ENCODE measurements at regions not wholly inside any gene's neighbourhood (a gene's known extent, or its start where the extent isn't known, plus 50 kb on each side); places are given as distances from the start of the nearest gene placed in this dataset.

DNA sequence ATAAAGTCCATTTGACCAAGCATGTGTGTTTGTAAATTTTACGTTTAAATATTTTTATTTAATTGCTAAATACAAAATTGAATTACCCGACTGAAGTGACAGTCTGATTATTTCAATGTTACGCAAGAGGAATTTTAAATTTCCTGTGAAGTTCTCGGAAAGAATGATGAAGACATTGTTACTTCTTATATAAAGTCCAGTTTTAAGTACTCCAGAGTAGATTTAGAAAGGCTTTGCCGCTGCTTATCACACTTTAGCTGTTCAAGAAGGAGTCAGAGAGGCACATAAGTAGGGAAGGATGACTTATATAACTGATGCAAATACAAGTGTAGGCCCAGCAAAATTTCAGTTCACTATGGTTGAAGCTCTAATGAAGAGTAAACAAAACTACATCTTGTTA lies 265.1 kb upstream of the CITED2 start:
- DNase-seq (ENCODE audit: insufficient read length, low spot score) = no peak
- FAIRE-seq = no peak

DNA sequence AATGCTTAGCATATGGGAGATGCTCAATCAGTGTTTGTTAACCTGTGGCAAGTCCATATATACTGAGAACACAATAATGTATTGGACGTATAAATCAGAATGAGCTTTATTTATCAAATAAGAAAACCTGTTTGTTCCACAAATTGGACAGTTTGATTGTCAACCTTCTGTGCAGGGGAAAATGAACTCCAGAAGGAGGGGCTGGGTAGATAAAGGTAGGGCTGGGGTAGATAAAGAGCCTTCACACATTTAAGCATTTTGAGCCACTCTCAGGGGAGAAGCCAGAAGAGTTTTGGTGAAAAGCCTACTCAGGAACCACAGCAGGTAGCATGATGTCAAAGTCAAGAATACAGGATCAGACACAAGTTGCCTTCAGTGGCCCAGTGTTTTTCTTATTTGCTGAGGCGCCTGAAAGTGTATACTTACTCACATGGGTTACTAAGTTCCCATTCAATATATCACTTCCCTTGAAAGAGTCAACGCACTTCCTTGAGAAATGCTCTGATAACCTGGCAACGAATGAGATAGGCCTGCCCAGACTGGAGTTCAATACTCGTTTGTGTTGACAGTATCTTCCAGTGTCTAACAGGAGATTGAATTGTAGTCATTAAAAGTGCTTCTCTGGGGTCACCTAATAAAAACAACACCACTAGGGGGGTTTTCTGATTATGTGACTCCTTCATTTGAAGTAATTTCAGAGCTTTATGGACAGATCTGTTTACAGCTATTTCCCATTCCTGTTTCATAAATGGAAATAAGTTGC lies 263.9 kb upstream of the CITED2 start:
- peak; percentile 8 for FAIRE-seq
- DNase-seq (ENCODE audit: insufficient read length, low spot score) = no peak

DNA sequence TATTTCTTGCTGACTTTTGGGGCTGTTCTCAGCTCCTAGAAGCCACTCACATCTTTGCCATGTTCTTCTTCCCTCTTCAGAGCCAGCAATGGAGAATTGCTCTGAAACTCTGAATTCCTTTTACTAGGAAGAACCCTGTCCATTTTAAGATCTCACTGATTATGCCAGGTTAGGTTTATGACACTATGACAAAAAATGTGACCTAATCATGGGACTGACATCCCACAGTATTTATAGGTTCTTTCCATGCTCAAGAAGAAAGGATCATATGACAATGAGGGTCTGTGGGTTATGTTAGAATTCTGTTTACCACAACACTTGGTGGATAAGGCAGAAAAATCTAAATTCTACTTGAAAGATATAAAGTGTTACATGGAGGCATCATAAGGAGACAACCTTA lies 263.3 kb upstream of the CITED2 start:
- FAIRE-seq (no peak), DNase-seq (ENCODE audit: insufficient read length, low spot score) (no peak)

DNA sequence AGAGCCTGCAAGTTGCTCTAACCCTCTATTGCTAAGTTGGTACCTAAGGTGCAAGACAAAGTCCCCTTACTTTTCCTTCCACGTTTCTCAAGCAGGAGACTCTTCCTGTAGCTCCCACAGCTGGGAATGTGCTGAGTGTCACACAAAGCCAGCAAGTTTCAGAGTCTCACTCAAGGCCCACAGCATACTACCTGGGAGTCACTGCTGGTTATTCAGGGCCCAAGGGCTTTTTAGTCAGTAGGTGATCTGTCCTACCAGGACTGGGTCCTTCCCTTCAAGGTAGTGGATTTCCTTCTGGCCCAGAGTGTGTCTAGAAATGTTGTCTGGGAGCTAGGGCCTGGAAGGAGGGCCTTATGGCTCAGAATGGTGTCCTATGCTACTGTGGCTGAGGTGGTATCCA lies 261.9 kb upstream of the CITED2 start:
- FAIRE-seq (no peak), DNase-seq (ENCODE audit: insufficient read length, low spot score) (no peak)

DNA sequence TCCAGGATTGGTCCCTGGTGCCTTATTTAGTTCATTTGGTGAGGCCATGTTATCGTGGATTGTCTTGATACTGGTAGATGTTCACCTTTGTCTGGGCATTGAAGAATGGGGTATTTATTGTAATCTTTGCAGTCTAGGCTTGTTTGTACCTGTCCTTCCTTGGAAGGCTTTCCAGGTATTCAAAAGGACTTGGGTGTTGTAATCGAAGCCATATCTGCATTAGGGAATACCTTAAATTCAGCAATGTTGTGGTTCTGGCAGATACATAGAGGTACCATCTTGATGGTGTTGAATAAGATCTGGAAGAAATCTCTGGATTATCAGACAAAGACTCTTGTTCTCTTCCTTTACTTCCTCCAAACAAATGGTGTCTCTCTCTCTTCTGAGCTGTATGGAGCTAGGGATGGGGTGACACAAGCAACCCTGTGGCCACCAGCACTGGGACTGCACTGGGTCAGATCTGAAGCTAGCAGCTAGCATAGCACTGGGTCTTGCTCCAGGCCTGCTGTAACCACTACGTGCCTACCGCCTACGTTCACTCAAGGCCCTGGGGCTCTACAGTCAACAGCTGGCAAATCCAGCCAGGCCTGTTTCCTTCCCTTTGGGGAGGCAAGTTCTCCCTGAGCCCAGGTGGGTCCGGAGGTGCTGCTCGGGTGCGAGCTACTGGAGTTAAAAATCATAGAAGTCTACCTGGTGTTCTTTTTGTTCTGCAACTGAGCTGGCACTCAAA lies 261.1 kb upstream of the CITED2 start:
- FAIRE-seq (no peak), DNase-seq (ENCODE audit: insufficient read length, low spot score) (no peak)

DNA sequence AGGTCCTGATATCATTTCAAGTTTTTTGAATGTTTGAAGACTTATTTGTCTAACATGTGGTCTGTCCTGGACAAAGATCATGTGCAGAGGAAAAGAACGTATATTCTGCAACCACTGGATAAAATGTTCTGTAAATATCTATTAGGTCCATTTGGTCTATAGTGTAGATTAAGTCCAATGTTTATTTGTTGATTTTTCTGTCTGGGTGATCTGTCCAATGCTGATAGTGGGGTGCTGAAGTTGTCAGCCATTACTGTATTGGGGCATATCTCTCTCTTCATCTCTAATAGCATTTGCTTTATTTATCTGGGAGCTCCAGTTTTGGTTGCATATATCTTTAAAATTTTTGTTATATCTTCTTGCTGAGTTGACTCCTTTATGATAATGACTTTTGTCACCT lies 258.4 kb upstream of the CITED2 start:
- no peak for FAIRE-seq
- DNase-seq (ENCODE audit: insufficient read length, low spot score) = no peak

DNA sequence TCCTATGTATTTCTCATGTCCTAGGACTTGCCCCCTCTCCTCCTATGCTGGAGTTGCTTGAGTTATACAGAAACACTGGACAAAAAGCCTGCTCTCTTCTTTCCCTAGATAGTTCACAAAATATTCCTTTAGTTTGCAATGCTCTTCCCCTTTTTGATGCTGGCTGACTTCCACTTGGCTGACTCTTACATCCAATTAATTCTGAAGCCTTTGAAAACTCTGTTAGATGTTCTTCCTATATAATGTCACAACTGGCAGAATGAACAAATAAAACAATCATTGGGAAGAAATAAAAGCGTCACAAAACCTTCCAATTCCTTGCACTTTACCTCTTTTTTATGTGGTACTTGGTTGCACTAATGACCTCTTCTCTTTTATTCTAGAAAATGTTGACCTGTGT lies 253.8 kb upstream of the CITED2 start:
- FAIRE-seq (no peak), DNase-seq (ENCODE audit: insufficient read length, low spot score) (no peak)

DNA sequence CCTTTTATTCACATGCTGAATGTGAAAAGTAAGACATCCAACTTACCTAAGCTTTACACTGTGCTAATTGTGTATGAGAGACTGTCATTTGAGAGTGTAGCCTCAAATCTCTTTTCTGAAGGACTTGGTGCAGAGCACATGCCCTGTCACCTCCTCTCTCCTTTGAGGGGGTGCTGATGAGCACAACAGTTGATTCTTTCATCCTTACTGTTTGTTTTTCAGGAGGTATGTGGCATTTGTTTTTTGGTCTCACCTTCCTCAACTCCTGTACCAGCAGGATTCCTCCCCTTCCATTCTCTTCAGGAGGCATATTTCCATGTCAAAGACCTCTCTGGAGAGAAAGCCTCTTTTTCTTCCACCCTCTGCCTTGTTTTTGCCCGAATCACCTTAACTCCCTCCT lies 252.6 kb upstream of the CITED2 start:
- DNase-seq (ENCODE audit: insufficient read length, low spot score) (no peak), FAIRE-seq (no peak)

DNA sequence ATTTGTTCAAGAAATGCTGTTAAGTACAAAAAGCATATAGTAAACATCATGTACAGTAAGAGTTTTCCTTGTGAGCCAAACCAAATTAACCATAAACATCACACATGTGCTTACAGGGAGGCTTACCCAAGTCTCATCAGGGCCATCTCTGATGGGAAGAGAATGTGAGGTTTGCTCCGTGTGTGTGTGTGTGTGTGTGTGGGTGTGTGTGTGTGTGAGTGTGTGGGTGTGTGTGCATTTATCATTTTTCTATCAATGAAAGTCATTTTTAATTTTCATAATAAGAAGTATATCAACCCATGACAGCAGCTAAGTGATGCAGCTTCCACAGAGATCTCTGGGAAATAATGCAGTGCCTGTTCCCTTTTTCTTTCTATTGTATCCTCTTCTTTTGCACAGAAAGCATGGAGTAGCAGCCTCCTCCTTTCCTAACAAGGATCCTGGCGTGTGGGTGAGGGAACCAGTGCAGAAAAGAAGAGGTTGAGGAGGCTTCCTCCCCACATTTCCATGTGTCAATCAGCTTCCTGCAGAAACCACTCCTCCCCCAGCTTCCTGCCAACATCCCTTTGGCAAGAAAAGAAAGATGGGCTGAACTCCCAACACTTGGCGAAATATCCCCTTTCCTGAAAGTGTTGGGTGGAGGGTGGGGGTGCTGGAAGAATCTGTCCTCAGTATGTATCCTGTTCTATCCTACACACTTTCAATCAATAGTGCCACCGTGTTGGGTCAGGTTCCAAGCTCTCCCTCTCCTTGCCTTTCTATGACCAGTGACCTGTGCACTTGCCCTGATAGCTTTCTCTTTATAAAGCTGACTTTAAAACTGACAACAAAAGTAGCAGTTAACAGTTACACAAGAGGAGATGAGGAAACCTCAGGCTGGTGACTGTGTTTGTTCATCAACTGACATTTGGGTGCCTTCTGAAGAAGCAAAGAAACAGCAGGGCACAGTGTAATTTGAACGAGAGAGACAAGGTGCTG lies 251.8 kb upstream of the CITED2 start:
- no peak for DNase-seq (ENCODE audit: insufficient read length, low spot score)
- FAIRE-seq = no peak

DNA sequence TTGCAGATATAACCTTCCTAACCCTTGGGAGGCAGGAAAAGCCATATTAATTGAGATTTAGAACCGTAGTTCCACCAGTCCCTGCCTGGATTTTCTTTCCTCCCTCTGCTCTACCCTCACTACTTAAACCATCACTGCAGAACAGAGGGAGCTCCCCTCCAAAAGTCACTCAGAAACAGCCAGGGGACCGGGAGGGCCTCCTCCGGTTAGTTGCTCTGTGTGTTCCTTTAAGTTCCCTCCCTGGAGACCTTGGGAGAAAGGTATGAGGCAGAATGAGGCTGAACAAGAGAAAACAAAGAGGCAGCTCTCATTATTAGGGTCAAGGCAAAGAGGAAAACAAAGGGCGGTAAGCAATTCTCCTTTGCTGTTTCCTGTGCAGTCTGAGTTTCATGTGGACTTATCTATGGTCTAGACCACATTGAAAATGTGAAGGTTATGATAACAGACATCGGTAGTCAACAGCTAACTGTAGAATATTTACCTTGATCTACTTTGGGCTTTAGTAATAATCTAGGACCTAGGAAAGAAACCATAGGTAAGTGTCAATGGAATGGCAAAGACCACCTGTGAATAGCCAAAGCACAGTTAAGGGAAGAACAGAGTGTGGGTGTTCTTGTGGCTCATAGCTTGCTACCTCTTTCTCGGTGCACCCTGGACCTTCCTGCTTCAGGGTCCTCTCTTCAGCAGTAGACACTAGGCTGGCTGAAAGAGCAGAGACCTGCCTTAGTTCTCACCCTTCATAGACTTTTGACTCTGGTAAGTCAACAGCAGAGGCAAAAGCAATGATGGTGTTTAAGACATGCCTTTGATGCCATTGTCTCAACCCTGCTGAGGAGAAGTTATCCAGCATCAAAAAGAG lies 250.9 kb upstream of the CITED2 start:
- FAIRE-seq (no peak), DNase-seq (ENCODE audit: insufficient read length, low spot score) (no peak)

DNA sequence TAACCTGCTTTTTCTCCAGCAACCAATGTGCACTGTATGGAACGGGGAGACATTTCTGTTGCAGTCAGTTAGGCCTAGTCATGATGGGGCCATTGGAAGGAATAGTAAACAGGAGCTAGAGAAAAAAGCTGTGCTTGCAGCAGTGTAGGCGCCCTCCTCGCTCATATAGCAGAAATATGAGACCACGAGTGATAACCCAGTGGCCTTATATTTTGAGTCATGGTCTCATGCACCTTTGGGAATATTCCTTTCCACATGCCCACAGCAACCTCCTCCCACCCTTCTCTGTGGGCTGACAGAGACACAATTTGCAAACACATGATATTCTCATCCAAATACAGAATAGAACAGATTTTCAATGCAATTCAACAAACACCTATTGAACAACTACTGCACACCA lies 248.9 kb upstream of the CITED2 start:
- FAIRE-seq (no peak), DNase-seq (ENCODE audit: insufficient read length, low spot score) (no peak)

DNA sequence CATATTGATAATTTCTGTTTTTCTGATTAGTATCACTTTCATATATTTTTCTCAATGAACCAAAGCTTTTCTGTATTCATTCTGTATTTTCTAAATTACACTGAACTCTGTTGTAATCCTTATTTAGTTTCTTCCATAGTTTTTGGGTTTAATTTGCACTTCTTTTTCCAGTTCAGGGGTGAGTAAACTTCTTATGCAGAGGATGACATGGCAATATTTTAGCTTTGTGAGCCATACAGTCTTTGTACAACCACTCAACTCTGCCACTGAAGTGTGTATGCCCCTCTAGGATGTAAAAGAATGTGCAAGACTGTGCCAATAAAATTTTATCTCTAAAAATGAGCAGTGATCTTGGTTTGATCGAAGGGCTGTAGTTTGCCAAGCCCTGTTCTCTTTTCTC lies 239.0 kb upstream of the CITED2 start:
- DNase-seq (ENCODE audit: insufficient read length, low spot score) (no peak), FAIRE-seq (no peak)

DNA sequence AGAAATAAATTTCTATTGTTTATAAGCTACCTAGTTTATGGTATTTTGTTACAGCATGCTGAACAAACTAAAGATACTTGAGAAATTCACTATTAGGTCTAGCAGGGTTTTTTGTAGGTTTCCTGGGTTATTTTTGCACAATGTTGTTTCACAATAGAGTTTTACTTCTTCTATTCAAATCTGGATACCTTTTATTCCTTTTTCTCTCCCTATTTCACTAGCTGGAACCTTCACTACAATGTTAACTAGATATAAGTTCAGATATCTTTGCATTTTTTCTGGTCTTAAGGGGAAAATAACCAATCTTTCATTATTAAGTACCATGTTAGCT lies 237.7 kb upstream of the CITED2 start:
- DNase-seq (ENCODE audit: insufficient read length, low spot score) = no peak
- FAIRE-seq = no peak

DNA sequence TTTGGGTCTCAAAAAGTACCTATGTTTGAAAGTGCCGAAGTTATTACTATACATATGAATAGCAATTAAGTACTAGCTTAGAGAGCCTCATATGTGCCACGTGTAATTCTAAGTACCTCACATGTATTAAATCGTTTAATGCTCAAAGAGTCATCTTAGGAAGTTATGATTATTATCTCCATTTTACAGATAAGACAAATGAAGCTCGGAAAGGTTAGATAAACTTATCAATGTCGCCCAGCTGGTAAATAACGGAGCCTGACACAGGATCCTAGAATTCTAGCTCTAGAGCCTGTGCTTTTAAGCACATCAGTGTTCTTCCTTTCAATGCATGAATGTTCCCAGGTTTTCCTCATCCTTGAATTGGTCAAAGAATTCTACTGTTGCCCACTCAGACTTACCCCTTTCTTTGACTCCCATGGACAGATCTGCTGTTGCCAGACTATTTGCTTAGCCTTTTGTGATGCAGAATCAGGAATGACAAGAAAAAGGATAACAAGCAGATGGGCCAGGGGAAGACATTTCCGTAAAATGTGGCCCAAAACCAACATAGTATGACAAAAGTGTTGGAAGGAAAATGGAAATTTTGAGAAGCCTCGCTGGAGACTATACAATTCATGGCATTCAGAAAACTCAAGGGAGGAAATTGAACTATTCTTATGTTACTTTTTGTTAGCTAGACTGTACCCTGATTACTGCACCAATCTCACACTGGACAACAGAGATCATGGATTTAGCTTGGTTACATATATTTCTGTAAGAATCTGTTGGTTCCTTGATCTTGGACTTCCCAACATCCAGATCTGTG lies 237.1 kb upstream of the CITED2 start:
- FAIRE-seq = no peak
- no peak for DNase-seq (ENCODE audit: insufficient read length, low spot score)

DNA sequence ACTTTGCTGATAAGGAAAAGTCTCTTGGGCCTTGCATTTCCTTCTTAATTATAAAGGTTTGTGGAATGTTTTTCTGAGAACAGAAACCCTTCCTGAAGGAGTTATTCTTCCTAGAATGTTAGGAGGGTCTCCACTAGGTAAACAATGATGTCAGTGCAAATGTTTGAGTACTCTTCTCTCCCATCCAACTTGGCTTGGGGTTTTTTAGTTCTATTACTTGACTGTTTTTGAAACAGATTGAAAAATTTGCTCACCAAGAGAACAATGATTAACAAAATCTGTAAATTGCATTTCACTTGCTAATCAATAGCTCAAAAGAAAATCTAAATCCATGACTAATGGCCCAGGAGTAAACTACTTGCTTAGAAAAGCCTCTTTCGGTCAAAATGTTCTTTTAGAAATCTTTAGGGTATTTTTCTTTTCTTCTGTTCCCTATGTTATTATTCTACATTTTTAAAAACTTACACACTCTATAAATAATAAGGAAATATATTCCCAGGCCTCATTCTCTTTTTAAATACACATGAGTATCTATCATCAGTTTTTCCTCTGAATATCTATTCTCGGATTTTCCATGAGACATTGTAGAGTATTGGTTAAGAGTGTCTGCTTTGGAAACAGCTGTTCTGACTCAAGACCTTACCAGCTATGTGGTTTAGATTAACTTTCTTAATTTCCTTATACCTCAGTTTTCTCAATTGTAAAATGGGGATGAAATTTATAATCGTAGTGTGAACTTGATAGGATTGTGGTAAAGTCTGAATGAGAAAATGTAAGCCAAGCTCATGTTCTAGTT lies 234.2 kb upstream of the CITED2 start:
- FAIRE-seq = no peak
- DNase-seq (ENCODE audit: insufficient read length, low spot score) = no peak

DNA sequence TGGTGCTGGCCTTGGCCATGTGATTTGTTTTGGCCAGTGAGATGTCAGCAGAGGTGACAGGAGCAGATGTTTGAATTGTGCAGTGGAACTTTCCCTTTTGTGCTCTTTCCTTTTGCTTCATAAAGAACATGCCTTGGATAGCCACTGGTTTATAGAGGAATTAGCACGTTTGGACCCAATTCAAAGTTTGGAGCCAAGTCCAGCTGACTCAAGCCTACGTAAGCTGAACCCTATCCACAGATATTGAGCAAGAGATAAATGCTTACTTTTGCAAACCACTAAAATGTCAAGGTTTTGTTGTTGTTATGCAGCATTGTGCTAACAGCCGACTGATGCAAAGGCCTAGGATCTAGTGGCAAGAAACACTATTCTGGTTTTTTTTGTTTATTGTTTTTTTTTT lies 230.9 kb upstream of the CITED2 start:
- FAIRE-seq (no peak), DNase-seq (ENCODE audit: insufficient read length, low spot score) (no peak)

DNA sequence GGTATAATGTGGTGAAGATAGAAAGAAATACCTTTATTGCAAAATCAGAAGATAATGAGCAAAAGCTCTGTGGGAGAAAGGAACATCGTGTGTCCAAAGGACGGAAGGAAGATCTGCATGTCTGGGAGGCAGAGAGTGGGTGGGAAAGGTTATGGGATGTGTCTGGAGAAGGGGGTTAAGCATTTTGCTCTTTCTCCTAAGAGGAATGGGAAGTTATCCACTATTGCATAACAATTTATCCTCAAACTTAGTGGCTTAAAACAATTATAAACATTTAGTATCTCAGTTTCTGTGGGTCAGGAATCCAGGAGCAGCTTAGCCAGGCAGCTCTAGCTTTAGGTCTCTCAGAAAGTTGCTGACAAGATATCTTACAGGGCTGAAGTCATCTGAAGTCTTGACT lies 229.1 kb upstream of the CITED2 start:
- no peak for FAIRE-seq
- DNase-seq (ENCODE audit: insufficient read length, low spot score) = no peak

DNA sequence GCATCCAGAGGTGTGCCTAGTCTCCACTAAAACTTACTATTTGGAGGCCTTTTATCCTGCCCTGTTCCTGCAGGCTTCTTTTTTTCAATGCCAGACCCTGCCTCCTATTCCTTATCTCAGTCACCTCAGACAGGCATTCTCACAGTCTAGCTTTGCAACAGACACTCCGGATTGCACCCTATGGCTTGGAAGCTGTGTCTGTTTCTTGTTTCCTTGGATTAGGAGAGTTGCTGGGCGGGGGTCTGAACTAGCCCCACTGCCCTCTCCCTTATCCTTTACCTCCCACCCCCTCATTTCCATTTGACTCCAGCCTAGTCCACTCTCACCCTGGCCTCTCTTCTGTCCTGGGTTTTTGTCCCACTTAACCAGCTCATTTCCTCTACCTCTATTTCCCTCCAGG lies 228.1 kb upstream of the CITED2 start:
- DNase-seq (ENCODE audit: insufficient read length, low spot score) (no peak), FAIRE-seq (no peak)

DNA sequence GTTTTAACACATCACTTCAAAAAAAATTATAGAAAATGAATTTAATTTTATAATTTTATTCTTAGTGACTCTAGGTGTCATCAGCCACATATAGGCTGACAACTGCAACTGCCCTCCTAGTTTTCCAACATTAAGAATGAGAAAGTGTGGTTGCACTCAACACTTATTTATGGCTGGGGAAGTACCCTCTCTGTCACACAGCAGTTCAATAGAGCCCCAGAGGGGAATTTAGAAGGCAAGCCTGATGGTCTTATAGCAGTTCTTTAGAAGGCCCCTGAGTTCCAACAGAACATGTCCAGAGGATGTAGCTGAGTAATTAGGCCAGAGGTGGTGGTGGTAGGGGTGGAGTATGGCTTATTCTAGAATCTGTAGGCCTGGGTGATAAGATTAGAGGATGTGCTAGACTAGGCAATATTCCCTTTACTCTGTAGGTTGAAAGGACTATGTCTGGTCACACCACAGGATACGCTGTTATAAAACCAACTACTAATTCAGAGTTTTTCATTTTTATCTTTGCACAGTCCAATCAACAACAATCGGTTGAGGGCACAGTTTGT lies 226.5 kb upstream of the CITED2 start:
- FAIRE-seq = peak; percentile 45
- no peak for DNase-seq (ENCODE audit: insufficient read length, low spot score)
